OCI-LY3 (cell line): ENCODE measurements at regions not wholly inside any gene's neighbourhood (a gene's known extent, or its start where the extent isn't known, plus 50 kb on each side); places are given as distances from the start of the nearest gene placed in this dataset.

Experiments
- H2AFZ ChIP-seq: fragments of 200-600, 300-600 bp; shearing (Covaris generic); 2 replicates; pipeline ENCODE4 v1.6.0; 2014; ENCODE audit warnings: antibody characterized with exemption, low read depth, low read length
- H3K27ac ChIP-seq: fragments of 200-600, 300-600 bp; sonication (generic); 2 replicates; pipeline ENCODE4 v1.5.1; 2014; ENCODE audit warnings: mild to moderate bottlenecking, low read length, moderate library complexity, mixed read lengths
- H3K27me3 ChIP-seq: fragments of 200-600, 300-600 bp; sonication (generic); 2 replicates; pipeline ENCODE4 v1.6.1; 2014; ENCODE audit warnings: low read depth, low read length, mixed read lengths
- H3K36me3 ChIP-seq: fragments of 200-600, 300-600 bp; sonication (generic); replicated peaks from 2 replicates; pipeline ENCODE3; 2014; ENCODE audit warnings: low read depth, low read length, mixed read lengths
- H3K4me1 ChIP-seq: fragments of 300-600, 200-600 bp; sonication (generic); 2 replicates; pipeline ENCODE4 v1.6.1; 2014; ENCODE audit warnings: low read length, mixed read lengths
- H3K4me2 ChIP-seq: fragments of 200-600, 300-600 bp; sonication (generic); 2 replicates; pipeline ENCODE4 v1.6.1; 2014; ENCODE audit warnings: low read length, mixed read lengths
- H3K4me3 ChIP-seq: fragments of 300-600, 200-600 bp; sonication (generic); 2 replicates; pipeline ENCODE4 v1.5.1; 2014; ENCODE audit warnings: antibody characterized with exemption, mild to moderate bottlenecking, low read length, moderate library complexity
- H3K79me2 ChIP-seq: fragments of 300-600, 200-600 bp; shearing (Covaris generic); 2 replicates; pipeline ENCODE4 v1.6.1; 2014; ENCODE audit warnings: mild to moderate bottlenecking, low read length, mixed read lengths
- H3K9ac ChIP-seq: fragments of 300-600, 200-600 bp; shearing (Covaris generic); 2 replicates; pipeline ENCODE4 v1.6.0; 2014; ENCODE audit warnings: mild to moderate bottlenecking, low read length, moderate library complexity
- H3K9me3 ChIP-seq: fragments of 200-600, 300-600 bp; shearing (Covaris generic); 2 replicates; pipeline ENCODE4 v1.6.1; 2014; ENCODE audit warnings: low read length, mixed read lengths; ENCODE audit not compliant: insufficient read depth
- H4K20me1 ChIP-seq: fragments of 200-600, 300-600 bp; sonication (generic); 2 replicates; pipeline ENCODE4 v1.6.1; 2016; ENCODE audit warnings: low read length, mixed read lengths; ENCODE audit not compliant: insufficient read depth
- EZH2phosphoT487 ChIP-seq: fragments of 200-600 bp; shearing (Covaris generic); IDR thresholded peaks from 2 replicates; pipeline ENCODE4 v1.6.1; 2018; ENCODE audit warnings: antibody characterized with exemption, mixed run types, low read depth
- TF ChIP-seq, protein P1 (sequence below): fragments of 200-600, 300-600 bp; sonication (generic); IDR thresholded peaks from 2 replicates; pipeline ENCODE4 v1.5.1; 2014; ENCODE audit warnings: antibody characterized with exemption, low read length, low read depth

DNA sequence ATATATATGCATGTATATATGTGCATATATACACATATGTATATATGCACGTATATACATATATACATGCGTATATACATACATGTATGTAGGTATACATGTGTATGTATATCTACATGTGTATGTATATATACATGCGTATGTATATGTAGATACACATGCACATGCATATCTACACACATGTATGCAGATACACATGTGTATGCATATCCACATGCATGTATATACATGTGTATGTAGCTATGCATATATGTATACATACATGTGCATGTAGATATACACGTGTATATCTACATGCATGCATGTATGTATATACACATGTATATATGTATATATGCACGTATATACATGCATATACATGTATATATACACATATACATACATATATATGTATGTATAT is 95.8 kb upstream of the STEAP4 start:
- no peaks in the 10 kb centered on the region for H3K27me3 ChIP-seq
- no peak overlapping the region for H3K4me3 ChIP-seq
- H3K79me2 ChIP-seq, result no peaks in the 10 kb centered on the region
- no peak overlapping the region for H2AFZ ChIP-seq
- peaks cover 3% of the 10 kb centered on the region for H3K4me1 ChIP-seq
- no peak overlapping the region for H3K9ac ChIP-seq
- no peaks in the 10 kb centered on the region for H3K36me3 ChIP-seq
- no peak overlapping the region for H3K27ac ChIP-seq
- H3K9me3 ChIP-seq, result no peaks in the 10 kb centered on the region
- H4K20me1 ChIP-seq, result no peaks in the 10 kb centered on the region
- H3K4me2 ChIP-seq, result no peak overlapping the region
- TF ChIP-seq, protein P1, sequence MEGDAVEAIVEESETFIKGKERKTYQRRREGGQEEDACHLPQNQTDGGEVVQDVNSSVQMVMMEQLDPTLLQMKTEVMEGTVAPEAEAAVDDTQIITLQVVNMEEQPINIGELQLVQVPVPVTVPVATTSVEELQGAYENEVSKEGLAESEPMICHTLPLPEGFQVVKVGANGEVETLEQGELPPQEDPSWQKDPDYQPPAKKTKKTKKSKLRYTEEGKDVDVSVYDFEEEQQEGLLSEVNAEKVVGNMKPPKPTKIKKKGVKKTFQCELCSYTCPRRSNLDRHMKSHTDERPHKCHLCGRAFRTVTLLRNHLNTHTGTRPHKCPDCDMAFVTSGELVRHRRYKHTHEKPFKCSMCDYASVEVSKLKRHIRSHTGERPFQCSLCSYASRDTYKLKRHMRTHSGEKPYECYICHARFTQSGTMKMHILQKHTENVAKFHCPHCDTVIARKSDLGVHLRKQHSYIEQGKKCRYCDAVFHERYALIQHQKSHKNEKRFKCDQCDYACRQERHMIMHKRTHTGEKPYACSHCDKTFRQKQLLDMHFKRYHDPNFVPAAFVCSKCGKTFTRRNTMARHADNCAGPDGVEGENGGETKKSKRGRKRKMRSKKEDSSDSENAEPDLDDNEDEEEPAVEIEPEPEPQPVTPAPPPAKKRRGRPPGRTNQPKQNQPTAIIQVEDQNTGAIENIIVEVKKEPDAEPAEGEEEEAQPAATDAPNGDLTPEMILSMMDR, result no peak
- TF ChIP-seq EZH2phosphoT487, result no peak

- no peak for TF ChIP-seq EZH2phosphoT487
- TF ChIP-seq, protein P1, result peak; percentile 73
- H3K4me3 ChIP-seq, result no peak overlapping the region
- no peak overlapping the region for H3K27ac ChIP-seq
- H3K4me2 ChIP-seq, result no peak overlapping the region
- H3K9ac ChIP-seq, result no peak overlapping the region
- H4K20me1 ChIP-seq, result no peaks in the 10 kb centered on the region
- H3K79me2 ChIP-seq, result no peaks in the 10 kb centered on the region
- no peaks in the 10 kb centered on the region for H3K9me3 ChIP-seq
- H3K36me3 ChIP-seq, result no peaks in the 10 kb centered on the region
- H3K27me3 ChIP-seq, result no peaks in the 10 kb centered on the region
- H3K4me1 ChIP-seq, result peaks cover 17% of the 10 kb centered on the region
- H2AFZ ChIP-seq, result peak overlapping the region; percentile 74; the same call in 1 of the 2 replicates
Measured at GRCh38 chr7:88401009-88401623, 94.4 kb upstream of the STEAP4 start.

DNA sequence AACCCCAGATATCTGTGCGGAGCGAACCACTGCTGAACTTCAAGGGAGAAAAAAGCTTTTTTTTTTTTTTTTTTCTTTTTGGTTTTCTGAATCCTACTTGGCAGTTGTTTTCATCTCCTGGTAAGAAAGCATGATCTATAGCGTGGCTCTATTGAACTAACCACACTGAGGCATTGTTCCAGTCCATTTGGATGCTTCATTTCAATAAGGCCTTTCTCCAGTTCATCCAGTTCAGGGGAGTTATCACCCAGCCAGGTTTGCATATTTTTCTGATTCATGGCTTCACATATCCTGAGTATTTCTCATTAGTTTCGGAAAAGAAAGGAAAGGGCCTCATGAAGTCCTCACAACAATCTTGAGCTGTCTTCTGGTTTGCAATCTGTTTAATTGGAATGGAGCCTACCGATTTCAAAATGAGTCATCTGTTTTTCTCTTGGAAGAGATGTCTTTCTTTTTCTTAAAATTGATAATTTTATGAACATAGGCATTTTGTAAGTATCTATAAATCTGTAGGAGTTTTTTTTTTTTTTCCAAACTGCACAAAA is 93.1 kb upstream of the STEAP4 start:
- Histone ChIP-seq H3K9me3 (no peaks in the 10 kb centered on the region), H3K4me1 (peaks cover 23% of the 10 kb centered on the region), H3K4me3 (no peak overlapping the region), H4K20me1 (no peaks in the 10 kb centered on the region), H3K4me2 (no peak overlapping the region), H3K36me3 (no peaks in the 10 kb centered on the region), H2AFZ (no peak overlapping the region), H3K9ac (no peak overlapping the region), H3K79me2 (no peaks in the 10 kb centered on the region), H3K27me3 (no peaks in the 10 kb centered on the region), H3K27ac (no peak overlapping the region)
- TF ChIP-seq EZH2phosphoT487, result no peak
- TF ChIP-seq, protein P1, result no peak

- no peak overlapping the region for H3K4me3 ChIP-seq
- H4K20me1 ChIP-seq, result no peaks in the 10 kb centered on the region
- peaks cover 23% of the 10 kb centered on the region for H3K4me1 ChIP-seq
- no peak for TF ChIP-seq EZH2phosphoT487
- TF ChIP-seq, protein P1, result no peak
- no peaks in the 10 kb centered on the region for H3K27me3 ChIP-seq
- no peak overlapping the region for H2AFZ ChIP-seq
- H3K4me2 ChIP-seq, result no peak overlapping the region
- no peak overlapping the region for H3K27ac ChIP-seq
- no peaks in the 10 kb centered on the region for H3K36me3 ChIP-seq
- H3K9ac ChIP-seq, result no peak overlapping the region
- H3K9me3 ChIP-seq, result no peaks in the 10 kb centered on the region
- no peaks in the 10 kb centered on the region for H3K79me2 ChIP-seq
Measured at GRCh38 chr7:88399036-88399435, 92.3 kb upstream of the STEAP4 start.
